ENCODE measurements at regions not wholly inside any gene's neighbourhood (a gene's known extent, or its start where the extent isn't known, plus 50 kb on each side); places are given as distances from the start of the nearest gene placed in this dataset.

- no peak for DNase-seq (ENCODE audit: low spot score)
Observed at GRCh38 chr20:51876313-51876940, 74.1 kb upstream of the SALL4 start.

DNA sequence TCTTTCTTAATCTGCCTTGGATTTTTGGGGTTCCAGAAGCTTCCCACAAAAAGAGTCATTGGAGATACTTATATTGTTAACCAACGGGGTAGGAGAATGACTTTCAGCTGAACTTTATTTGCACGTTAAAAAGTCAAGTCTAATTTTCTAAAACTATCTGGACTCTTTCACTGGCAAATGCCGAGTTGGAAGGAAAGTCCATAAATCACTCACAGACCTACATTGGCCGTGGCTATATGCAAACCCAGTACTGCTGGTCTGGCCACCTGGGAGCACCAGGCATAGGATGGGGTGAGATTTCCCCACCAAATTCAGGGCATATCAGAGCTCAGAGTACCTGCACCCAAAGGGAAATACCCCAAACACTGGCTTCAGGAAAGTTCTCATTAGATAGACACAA is 71.3 kb upstream of the SALL4 start:
- no peak for DNase-seq (ENCODE audit: low spot score)

GRCh38 chr20:51871943-51872342 is 69.6 kb upstream of the SALL4 start:
- DNase-seq (ENCODE audit: low spot score) = no peak

DNA sequence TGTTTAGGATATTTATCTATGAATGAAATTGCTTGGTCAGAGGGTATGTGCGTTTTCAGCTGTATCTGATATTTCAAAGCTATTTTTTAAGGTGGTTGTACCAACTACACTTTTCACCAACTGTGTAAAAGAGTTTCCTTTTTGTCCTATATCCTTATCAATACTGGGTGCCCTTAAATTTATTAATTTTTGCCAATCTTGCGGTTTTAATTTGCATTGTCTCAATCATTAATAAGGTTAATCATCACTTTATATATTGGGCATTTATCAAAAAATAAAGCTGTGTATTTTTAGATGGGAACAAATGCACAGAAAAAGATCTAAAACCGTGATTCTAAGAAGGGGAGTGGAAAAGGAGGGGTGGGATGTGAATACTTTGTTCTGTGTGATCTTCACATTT is 66.7 kb upstream of the SALL4 start:
- DNase-seq (ENCODE audit: low spot score) = no peak

DNA sequence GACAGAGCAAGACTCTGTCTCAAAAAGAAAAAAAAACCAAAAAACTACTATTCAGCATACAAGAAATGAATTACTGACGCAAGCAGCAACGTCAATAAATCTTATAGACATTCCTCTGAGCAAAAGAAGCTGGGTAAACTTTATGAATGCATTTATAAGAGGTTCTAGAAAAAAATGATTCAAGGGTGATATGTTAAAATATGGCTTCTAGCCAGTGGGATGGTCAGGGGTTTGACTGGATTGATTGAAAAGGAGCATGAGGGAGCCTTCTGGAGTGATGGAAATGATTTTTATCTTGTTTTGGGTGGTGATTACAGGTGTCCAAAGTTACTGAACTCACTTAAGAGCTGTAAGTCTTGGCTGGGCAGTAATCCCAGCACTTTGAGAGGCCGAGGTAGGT is 64.9 kb upstream of the SALL4 start:
- no peak for DNase-seq (ENCODE audit: low spot score)

DNA sequence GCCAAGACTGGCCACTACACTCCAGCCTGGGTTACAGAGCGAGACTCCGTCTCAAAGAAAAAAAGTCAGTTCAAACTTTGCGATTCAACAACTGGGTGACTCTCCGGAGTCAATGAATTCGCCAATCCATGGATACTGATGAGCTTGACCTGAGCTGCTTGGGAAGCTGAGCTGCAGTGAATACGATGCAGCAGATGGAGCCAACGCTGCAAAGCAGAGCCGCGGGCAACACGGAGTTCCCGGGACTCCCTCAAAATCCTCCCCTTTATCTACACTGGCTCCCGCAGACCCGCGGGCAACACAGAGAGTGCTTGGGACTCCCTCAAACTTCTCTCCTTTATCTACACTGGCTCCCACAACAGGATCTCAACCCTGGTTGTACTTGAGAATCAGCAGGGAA is 62.6 kb upstream of the SALL4 start:
- DNase-seq (ENCODE audit: low spot score) = no peak

DNA sequence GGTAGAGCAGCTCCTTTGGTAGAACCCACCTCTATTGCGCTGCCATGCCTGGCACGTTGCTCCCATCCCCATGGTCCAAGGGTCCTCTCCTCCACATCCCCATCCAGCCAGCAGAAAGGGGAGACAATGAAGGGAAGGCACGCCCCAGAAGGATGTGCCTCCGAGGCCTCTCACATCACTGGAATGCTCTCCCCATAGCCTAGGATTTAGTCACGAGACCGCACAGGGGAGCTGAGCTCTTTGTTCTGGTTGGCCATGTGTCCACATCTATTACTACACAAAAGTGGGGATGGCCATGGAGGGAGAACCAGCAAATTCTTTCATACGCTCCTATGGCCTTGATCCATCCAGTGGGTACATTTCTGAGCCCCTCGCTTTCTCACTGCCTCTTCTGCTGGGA is 60.5 kb upstream of the SALL4 start:
- no peak for DNase-seq (ENCODE audit: low spot score)

GRCh38 chr20:51861726-51862466 is 59.6 kb upstream of the SALL4 start:
- DNase-seq (ENCODE audit: low spot score) = no peak

- no peak for DNase-seq (ENCODE audit: low spot score)
Observed at GRCh38 chr20:51860111-51860882, 58.0 kb upstream of the SALL4 start.

- no peak for DNase-seq (ENCODE audit: low spot score)
Observed at GRCh38 chr20:51856432-51856831, 54.1 kb upstream of the SALL4 start.

GRCh38 chr20:51854921-51855320 is 52.6 kb upstream of the SALL4 start:
- DNase-seq (ENCODE audit: low spot score) = no peak

All from CD4-positive, alpha-beta T cell treated with Interleukin-2 at 100 ng/mL for 4 hours (primary cell).